ENCODE measurements at regions not wholly inside any gene's neighbourhood (a gene's known extent, or its start where the extent isn't known, plus 50 kb on each side); places are given as distances from the start of the nearest gene placed in this dataset.

DNA sequence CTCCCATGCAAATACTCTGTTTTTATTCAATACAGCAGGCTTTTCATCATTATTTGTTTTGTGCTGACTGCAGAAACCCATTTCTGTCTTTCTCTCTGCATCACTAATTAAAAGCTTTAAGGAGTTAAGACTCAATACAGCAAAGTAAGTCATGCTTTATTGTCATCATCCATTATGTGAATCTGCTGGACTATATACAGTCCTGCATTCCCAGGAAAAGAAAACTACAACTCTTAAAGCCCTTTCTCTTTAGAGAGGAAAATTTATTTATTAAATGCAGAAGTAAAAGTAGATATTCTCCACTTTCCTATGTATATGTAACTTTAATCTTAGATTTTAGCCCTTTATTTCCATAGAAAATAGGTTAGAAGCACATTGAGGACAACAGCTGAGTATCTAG is 706.6 kb upstream of the RGMB start:
- Histone ChIP-seq H3K4me3 (ENCODE audit: low read length) (no peak overlapping the region), H3K9me2 (ENCODE audit: insufficient read depth, low read length) (no peaks in the 10 kb centered on the region), H3K27ac (ENCODE audit: low read length) (no peak overlapping the region), H2AFZ (ENCODE audit: low read depth, low read length) (no peak overlapping the region), H3K4me2 (ENCODE audit: low read length) (no peak overlapping the region), H3K9me3 (ENCODE audit: low read length) (no peaks in the 10 kb centered on the region), H3K36me3 (ENCODE audit: insufficient read depth, low read length) (no peaks in the 10 kb centered on the region), H3F3A (ENCODE audit: insufficient read depth, low read length, poor library complexity, severe bottlenecking) (no peaks in the 10 kb centered on the region), H3K27me3 (ENCODE audit: insufficient read depth, low read depth, low read length) (no peaks in the 10 kb centered on the region), H4K20me1 (ENCODE audit: insufficient read depth) (no peaks in the 10 kb centered on the region), H3K79me2 (replicated peaks; ENCODE audit: insufficient read depth, low read length) (no peaks in the 10 kb centered on the region), H3K9ac (ENCODE audit: low read length) (no peak overlapping the region)
- TF ChIP-seq, protein P1, sequence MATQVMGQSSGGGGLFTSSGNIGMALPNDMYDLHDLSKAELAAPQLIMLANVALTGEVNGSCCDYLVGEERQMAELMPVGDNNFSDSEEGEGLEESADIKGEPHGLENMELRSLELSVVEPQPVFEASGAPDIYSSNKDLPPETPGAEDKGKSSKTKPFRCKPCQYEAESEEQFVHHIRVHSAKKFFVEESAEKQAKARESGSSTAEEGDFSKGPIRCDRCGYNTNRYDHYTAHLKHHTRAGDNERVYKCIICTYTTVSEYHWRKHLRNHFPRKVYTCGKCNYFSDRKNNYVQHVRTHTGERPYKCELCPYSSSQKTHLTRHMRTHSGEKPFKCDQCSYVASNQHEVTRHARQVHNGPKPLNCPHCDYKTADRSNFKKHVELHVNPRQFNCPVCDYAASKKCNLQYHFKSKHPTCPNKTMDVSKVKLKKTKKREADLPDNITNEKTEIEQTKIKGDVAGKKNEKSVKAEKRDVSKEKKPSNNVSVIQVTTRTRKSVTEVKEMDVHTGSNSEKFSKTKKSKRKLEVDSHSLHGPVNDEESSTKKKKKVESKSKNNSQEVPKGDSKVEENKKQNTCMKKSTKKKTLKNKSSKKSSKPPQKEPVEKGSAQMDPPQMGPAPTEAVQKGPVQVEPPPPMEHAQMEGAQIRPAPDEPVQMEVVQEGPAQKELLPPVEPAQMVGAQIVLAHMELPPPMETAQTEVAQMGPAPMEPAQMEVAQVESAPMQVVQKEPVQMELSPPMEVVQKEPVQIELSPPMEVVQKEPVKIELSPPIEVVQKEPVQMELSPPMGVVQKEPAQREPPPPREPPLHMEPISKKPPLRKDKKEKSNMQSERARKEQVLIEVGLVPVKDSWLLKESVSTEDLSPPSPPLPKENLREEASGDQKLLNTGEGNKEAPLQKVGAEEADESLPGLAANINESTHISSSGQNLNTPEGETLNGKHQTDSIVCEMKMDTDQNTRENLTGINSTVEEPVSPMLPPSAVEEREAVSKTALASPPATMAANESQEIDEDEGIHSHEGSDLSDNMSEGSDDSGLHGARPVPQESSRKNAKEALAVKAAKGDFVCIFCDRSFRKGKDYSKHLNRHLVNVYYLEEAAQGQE (IDR thresholded peaks at IDR 0.05; ENCODE audit: borderline replicate concordance): no peak
- TF ChIP-seq MXI1 (conservative IDR thresholded peaks at IDR 0.05; ENCODE audit: poor library complexity, severe bottlenecking): no peak

DNA sequence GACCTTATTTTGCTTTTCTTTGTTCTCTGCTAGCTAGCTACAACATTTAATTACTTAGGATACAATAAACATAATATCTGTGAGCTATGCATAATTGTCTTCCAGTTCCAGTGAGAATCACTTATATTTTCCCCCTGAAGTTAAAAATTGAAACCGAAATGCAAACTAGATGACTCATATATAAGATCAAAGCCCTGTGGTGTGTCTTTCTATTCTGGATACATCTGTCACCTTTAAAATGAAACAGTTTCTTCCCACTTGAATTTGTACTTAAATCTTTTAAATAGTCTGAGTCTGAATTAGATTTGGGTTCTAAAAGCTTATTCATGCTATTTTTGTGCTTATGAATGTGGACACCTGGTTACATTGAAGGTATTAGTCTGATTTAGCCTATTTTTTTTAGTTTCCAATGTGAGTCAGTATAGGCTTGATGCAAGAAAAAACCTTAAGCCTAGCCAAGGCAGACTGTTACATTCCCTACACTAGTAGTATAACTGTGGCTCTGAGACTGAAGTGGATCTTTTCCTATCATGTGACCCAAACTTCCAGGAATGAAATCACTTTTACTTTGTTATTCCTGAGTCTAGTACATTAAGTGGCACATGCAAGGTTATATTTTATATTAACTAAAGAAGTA is 703.5 kb upstream of the RGMB start:
- no peak overlapping the region for H3K27ac ChIP-seq (ENCODE audit: low read length)
- no peaks in the 10 kb centered on the region for H3K9me3 ChIP-seq (ENCODE audit: low read length)
- no peak overlapping the region for H2AFZ ChIP-seq (ENCODE audit: low read depth, low read length)
- H3K79me2 ChIP-seq (replicated peaks; ENCODE audit: insufficient read depth, low read length): no peaks in the 10 kb centered on the region
- H4K20me1 ChIP-seq (ENCODE audit: insufficient read depth): no peaks in the 10 kb centered on the region
- H3K4me3 ChIP-seq (ENCODE audit: low read length): no peak overlapping the region
- H3K9ac ChIP-seq (ENCODE audit: low read length): no peak overlapping the region
- H3K9me2 ChIP-seq (ENCODE audit: insufficient read depth, low read length): no peaks in the 10 kb centered on the region
- TF ChIP-seq, protein P1 (IDR thresholded peaks at IDR 0.05; ENCODE audit: borderline replicate concordance): no peak
- TF ChIP-seq TAF1 (IDR thresholded peaks at IDR 0.05; ENCODE audit: low read depth): no peak
- TF ChIP-seq RAD21 (conservative IDR thresholded peaks at IDR 0.05): no peak
- TF ChIP-seq SMC3 (conservative IDR thresholded peaks at IDR 0.05; ENCODE audit: poor library complexity): no peak
- TF ChIP-seq, protein P2, sequence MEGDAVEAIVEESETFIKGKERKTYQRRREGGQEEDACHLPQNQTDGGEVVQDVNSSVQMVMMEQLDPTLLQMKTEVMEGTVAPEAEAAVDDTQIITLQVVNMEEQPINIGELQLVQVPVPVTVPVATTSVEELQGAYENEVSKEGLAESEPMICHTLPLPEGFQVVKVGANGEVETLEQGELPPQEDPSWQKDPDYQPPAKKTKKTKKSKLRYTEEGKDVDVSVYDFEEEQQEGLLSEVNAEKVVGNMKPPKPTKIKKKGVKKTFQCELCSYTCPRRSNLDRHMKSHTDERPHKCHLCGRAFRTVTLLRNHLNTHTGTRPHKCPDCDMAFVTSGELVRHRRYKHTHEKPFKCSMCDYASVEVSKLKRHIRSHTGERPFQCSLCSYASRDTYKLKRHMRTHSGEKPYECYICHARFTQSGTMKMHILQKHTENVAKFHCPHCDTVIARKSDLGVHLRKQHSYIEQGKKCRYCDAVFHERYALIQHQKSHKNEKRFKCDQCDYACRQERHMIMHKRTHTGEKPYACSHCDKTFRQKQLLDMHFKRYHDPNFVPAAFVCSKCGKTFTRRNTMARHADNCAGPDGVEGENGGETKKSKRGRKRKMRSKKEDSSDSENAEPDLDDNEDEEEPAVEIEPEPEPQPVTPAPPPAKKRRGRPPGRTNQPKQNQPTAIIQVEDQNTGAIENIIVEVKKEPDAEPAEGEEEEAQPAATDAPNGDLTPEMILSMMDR (IDR thresholded peaks at IDR 0.05; ENCODE audit: poor library complexity, severe bottlenecking): no peak
- no peak for TF ChIP-seq EZH2 (IDR thresholded peaks at IDR 0.05; ENCODE audit: borderline replicate concordance, insufficient read depth, low read length, poor library complexity, severe bottlenecking)
- no peak for TF ChIP-seq POLR2AphosphoS5 (IDR thresholded peaks at IDR 0.05)
- TF ChIP-seq EP300 (conservative IDR thresholded peaks at IDR 0.05; ENCODE audit: poor library complexity, severe bottlenecking): no peak
- TF ChIP-seq MXI1 (conservative IDR thresholded peaks at IDR 0.05; ENCODE audit: poor library complexity, severe bottlenecking): no peak
- H3K4me2 ChIP-seq (ENCODE audit: low read length): no peak overlapping the region
- H3K27me3 ChIP-seq (ENCODE audit: insufficient read depth, low read depth, low read length): no peaks in the 10 kb centered on the region
- no peaks in the 10 kb centered on the region for H3K36me3 ChIP-seq (ENCODE audit: insufficient read depth, low read length)
- H3F3A ChIP-seq (ENCODE audit: insufficient read depth, low read length, poor library complexity, severe bottlenecking): no peaks in the 10 kb centered on the region
